HG03103 (cell line): ENCODE measurements at regions not wholly inside any gene's neighbourhood (a gene's known extent, or its start where the extent isn't known, plus 50 kb on each side); places are given as distances from the start of the nearest gene placed in this dataset.
"Not testable (repeated sequence)": the region's sequence is repeated elsewhere in the genome, so short reads cannot be mapped to it uniquely, and the experiment has no call there.

Experiments
- ATAC-seq: cut with Tn5 transposase; IDR thresholded peaks from one replicate; pipeline ENCODE4 v1.9.1; 2021; ENCODE audit warnings: low read depth; ENCODE audit not compliant: unreplicated experiment

DNA sequence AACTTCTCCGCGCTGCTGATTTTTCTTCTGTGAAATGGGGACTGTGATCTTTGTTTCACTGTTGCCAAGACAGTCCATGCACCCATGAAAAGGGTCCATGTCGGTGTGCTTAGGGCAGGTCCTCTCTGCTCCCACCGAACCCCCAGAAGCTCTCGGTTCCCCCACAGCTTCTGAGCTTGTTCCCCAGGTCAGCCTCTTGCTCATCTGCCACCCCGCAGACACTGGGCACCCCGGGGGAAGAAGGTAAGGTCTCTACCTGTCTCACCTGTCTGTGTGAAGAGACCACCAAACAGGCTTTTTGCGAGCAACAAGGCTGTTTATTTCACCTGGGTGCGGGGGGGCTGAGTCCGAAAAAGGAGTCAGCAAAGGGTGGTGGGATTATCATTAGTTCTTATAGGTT is 66.2 kb upstream of the NANOS1 start:
- no peak for ATAC-seq

DNA sequence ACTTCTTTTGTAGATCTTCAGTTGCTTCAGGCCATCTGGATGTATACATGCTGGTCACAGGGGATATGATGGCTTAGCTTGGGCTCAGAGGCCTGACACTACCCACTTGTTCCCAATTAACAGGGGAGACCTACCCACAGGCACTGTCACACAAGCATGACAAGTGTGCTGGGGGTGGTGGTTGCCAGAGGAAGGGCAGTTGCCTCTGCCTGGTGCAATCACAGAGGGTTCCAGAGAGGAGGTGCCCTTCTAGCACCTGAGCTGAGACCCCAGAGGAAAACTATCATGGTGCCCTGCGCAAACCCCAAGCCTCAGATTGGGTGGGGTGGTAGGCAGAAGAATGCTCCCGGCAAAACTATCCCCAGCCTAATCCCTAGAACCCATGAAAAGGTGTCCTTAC is 65.6 kb upstream of the NANOS1 start:
- ATAC-seq, result no peak

DNA sequence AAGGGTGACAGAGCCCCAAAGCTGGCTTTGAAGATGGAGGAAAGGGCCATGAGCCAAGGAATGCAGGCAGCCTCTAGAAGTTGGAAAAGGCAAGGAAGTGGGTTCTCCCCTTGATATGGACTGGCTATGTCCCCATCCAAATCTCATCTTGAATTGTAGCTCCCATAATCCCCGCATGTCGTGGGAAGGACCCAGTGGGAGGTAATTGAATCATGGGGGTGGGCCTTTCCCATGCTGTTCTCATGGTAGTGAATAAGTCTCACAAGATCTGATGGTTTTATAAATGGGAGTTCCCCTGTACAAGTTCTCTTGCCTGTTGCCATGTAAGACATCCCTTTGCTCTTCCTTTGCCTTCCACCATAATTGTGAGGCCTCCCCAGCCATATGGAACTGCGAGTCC is 65.0 kb upstream of the NANOS1 start:
- ATAC-seq, result not testable (repeated sequence)

DNA sequence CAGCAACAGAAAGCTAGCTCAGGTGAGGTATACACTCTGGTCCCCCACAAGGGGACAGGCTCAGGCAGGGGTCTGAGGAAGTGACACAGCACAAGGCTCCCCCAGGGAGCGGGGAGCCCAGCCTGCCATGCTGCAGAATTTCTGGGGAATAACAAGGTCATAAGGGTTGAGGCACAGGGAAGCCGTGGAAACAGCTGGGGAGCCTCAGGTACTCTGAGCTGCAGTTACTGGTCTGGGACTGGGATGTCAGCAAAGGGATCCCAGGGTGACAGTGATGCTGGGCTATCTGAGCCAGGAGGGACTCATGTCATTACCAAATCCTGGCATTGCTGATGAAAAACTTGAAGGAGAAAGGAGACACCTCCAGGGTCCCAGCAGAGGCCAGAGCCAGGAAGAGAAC is 64.4 kb upstream of the NANOS1 start:
- ATAC-seq, result no peak

DNA sequence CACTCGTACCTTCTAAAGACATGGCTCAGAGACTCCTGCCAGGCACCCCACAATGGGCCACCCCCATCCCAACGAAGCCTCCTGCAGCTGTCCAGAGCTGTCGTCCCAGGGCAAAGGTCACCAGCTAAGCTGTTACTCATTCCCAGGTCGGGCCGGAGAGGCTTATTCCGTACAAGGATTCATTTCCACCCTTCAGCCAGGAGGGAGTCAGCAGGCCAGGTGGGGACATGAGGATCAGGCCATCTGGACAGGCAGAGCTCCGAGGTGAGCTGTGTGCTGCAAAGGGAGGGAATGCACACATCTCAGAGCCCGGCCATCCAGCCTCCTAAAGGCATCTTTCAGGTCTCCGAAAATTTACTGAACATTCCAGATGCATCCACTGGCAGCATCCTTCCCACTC is 63.9 kb upstream of the NANOS1 start:
- no peak for ATAC-seq

DNA sequence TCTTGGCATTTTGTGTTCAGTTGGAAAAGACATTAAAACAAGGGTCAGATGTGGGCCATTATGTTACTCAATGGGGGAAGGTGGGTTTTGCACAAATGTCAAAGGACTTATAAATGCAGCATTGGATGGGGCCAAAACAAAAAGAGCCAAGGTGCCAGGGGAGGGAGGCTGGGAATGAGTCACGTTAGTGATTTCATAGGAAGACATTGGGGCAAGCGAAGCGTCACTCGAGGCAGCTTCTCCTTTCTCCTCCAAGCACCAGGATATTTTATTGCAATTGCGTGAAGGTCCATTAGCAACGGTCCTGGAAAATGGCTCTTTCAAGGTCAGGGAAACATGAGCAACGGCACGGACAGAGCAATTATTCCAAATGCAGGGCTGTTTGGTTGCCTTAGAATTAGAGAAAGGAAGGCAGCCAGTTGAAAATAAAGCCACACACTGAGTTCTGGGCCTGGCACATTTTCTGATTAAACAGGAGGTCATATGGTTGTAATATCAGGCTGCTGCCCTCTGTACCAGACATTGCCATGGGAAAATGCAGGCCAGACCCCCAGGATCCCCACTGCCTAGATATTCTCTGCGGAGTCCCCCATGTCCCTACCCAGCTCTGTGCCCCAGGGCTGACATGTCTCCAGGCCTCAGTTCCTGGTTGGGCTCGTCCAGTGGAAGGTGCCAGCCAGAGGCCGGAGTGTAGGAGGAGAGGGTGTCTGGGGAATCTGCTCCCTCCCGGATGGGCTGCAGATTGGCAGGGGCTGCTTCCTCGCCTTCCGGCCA is 63.3 kb upstream of the NANOS1 start:
- no peak for ATAC-seq

DNA sequence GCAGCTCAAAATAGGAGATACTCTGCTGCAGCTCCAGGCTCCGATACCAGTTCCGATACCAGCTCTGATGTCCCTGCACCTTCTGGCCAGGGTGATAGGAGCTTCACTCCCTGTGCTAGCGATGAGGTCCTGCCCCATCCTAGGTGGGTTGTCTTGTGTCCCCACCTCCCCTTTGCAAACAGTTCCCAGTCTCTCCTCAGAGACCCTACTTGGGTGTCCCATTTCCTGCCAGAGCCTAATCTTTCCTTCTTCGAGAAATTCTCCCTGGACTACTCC is 62.7 kb upstream of the NANOS1 start:
- ATAC-seq, result no peak

DNA sequence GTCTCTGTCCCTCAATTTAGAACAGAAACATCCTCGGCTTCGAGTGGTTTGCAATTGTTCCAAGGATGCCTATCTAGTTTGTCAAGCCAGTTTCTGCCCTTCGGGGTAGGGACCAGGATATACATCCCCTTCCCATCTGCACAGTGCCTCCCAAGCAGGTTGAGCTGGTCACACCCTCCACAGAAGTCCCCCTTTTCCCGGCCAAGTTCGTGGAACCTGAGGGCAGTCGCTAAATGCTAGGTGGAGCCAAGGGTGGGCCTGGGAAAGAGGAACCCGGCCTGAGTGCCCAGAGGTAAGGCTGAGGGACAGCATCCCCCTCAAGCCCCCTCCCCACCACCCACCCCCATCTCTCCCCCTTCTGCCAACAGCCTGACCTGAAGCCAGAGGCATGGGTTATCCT is 62.4 kb upstream of the NANOS1 start:
- ATAC-seq, result no peak

DNA sequence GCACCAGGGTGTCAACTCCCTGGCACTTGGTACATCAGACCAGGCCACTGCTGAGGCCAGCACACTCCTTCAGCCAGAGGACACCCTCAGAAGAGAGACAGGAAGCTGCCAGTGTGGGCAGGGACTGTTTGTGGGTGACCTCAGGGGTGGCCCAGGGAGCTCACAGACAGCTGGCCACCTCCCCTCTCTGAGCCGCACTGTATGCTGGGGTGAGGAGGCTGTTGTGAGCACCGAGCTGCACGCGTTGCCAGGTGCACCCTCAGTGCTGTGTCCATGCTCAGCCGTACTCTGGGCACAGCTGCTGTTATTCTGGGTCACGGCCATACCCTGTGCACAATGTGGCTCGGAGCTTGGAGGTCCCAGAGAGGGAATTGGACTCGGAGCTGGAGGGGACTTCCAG is 61.5 kb upstream of the NANOS1 start:
- ATAC-seq, result no peak

DNA sequence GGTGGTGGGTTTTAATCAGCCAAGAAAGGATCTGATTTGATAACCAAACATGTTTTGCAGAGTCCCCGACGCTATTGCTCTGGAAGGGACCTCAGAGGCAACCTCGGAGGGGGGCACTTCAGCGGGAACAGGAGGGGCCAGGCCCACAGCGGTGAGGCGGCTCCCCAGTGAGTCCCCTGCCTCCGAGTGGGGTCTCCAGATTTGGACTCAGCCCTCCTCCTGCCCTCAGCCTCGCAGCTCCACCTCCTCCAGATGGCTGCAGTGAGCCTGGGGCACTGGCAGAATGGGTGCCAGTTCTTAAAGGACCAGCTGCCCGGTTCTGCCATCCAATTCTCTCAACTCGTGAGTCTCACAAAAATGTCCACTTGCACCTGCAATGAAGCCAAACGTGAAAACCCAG is 61.0 kb upstream of the NANOS1 start:
- no peak for ATAC-seq

DNA sequence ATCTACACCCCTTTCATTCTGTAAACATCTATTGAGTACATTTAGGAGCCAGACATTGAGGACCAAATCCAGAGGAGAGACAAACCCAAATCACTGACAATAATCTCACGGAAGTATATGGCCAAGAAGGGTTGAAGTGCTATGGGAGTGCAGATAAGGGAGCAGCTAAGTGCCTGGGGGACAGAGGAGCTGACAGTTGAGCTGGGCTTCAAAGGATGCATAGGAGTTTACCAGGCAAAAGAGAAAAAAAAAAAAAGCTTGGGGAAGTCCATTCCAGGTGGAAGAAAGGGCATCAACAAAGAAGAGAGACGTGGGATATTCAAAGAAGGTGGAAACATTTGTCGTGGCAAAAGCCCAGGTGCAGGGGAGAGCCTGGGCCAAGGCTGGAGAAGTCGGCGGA is 60.5 kb upstream of the NANOS1 start:
- no peak for ATAC-seq

DNA sequence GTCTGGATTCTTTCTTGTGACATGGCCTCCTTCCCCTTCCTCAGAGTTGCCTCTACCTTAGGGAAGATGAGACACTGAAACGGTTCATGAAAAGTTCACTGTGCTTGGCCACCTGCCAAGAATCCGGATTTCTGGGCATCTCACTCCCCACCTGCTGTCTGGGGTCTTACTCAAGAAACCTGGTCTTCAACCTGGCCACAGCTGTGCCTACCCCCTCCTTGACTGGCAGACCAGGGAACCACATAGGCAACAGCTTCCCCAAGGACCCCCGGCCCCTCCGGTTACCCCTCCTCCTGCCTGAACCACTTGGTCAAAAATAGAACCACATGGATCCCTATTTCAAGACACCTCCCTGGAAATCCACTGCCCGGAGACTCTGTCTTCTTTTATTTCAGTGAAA is 58.7 kb upstream of the NANOS1 start:
- no peak for ATAC-seq

DNA sequence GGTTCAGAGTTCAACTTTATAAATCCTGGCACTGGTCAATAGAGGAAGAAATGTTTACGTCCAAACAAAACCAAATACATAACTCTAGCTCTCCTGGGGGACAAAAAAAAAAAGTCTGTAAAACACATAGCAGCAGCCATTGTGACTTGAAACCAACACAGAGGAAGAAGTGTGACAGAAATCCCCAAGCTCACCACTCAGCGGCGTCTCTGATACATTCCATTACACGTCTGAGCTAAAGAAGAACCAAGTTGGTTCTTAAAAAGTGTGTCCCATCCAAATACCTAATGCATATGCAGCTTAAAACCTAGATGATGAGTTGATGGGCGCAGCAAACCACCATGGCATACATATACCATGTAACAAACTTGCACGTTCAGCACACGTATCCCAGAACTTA is 58.3 kb upstream of the NANOS1 start:
- no peak for ATAC-seq

DNA sequence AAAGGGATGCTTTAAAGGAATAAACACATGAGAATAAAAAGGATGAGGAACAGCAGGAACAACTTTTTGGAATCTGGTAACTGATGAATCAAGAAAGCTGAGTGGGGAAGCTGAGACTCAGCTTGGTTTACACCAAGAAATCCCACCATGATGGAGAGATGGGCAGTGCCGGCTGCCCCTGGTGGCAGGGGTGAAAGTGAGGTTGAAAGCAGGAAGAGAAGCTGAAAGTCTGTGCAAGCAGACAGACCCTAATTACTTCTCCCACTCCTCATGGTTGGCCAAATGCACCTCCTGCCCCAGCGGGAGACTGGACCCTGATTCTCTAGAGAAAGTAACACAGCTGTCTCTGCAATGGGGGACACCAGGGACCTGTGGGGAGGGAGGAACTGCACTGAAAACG is 57.6 kb upstream of the NANOS1 start:
- ATAC-seq, result no peak

DNA sequence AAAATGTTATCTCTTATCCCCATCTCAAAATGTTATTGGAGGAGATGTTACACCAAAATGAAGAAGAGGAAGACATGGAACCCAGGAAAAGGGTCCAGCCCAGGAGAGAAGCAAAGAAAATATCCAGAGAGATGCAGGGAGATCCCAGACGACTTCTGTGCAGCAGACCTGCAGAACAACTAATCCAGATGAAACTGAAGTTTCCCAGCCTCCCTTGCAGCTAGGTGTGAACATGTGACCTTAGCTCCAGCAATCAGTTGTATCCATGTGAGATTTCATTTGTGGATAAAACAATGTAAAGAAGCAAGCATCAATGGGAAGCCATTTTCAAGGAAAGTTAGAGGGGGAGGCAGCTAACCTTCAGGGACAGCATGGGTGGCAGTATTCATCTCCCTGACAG is 55.8 kb upstream of the NANOS1 start:
- no peak for ATAC-seq

DNA sequence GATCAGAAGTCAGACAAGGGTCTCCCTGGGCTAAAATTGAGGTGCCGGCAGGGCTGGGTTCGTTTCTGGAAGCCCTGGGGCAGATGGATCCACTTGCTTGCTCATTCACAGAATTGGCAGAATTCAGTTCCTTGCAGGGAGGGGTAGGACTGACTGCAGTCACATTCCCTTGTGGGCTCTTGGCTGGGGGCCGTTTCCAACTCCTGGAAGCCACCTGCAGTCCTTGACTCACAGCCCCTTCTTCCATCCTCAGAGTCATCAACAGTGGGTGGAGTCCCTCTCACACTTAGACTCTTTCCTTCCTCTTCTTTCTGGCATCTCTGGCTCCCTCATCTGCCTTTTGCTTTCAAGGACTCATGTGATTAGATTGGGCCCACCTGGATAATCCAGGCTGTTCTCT is 54.6 kb upstream of the NANOS1 start:
- ATAC-seq, result no peak

DNA sequence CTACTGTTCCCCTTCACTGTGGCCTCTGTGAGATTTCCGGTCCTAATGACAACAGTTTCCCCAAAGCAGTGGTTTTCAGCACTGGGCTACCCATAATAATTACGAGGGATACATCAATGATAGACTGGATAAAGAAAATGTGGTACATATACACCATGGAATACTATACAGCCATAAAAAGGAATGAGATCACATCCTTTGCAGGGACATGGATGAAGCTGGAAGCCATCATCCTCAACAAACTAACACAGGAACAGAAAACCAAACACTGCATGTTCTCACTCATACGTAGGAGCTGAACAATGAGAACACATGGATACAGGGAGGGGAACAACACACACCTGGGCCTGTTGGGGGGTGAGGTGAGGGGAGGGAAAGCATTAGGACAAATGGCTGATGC is 53.3 kb upstream of the NANOS1 start:
- ATAC-seq, result not testable (repeated sequence)

DNA sequence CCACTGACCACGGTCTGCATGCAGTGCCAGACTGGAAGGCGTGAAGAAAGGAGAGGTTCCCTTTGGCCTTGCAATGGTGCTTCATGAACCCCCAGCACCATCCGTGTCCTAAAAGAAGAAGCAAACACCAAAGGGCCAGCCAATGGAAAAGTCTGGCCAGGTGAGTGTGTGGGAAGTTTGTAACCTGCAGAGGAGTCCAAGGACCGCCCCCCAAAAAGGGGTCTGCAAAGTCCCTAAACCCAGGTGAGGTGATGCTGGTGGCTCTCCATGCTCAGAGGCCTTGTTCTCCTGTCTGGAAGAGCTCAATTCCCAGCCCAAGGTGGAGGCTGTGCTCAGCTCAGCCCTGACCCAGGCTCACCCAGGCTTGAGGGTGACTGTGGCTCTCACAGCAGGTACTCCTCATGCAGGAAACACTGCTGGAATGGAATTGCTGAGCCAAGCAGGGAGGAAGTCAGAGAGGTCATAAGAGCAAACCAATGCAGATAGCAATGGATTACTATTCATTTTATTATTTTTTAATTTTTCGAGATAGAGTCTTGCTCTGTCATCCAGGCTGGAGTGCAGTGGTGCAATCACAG is 52.4 kb upstream of the NANOS1 start:
- ATAC-seq, result no peak

DNA sequence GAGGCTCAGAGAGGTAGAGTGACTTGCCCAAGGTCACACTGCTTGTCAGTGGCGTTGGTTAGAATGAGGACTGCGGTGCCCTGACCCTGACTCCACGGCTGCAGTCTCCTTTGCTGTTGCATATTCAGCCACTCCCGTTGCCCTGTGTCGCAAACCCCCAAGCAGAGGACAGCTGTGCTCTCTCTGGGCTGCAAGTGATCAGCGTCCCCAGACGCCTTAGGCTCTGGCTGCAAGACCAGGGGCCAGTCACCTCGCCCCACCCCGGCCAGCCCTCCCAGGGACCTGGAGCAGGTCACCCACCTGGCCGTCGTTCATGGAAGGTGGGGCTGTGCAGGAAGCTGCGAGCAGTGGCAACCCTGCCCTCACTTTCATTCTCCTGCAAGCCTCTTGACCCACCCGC is 51.7 kb upstream of the NANOS1 start:
- ATAC-seq, result no peak

DNA sequence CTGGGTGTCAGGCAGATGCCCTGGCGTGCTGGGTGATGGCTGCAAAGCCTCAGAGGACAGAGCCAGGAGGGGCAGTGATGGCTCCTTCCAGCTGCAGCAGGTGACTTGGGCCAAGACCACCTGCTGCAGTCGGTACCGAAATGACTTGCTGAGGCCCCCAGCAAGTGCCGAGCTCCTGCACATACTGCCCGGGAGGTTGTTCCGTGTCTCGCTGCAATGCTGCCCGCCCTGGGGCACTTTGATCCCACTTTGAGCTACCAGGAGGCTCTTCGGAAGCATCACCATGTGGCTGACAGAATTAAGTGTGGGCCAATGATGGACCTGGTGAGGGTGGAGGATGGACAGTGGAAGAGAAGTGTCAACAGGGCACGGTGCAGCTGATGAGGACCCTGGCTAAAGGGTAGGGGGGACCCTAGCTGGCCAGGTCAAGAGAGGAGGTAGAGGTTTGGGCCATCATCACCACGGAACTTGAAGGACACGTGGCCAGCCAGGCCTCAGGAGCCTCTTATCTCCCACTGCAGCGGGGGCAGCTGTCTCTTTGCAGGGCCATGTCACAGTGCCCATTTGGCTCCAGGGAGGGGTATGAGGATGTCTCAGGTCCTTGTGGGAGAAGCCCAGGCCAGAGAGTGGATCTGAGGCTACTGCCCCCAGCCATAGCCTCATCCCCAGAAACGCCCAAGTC is 51.1 kb upstream of the NANOS1 start:
- ATAC-seq, result no peak

DNA sequence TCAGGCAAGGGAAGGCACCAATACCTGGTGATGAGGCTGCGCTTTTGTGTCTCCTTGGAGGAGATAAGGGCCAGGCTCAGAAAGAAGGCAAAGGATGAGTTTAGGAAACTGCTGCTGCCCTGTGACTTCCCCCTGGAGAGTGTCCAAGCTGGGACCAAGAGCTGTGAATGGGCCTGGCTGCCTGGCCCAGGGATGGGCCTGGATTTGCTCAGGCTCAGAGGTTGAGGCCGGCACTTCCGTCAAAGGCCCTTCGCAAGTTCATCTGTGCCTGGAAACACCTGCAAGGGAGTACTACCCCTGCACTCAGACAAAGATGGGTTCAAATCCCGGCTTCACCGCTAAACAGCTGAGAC is 50.5 kb upstream of the NANOS1 start:
- ATAC-seq, result no peak

DNA sequence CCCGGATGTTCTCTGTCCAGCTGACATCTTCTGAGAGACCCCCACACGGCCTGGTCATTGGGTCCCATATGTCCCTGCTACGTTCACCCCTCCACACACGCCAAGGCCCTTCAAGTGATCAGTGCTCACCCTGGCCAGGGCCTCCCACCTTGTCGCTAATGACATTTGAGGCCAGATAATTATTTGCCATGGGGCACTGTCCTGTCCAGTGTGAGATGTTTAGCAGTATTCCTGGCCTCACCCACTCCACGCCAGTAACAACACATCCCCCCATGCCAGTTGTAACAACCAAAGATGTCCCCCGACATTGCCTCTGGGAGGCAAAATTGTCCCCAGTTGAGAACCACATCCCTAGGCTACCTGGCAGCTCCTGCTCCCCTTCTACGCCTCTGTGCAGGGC is 49.9 kb upstream of the NANOS1 start:
- no peak for ATAC-seq
